ENCODE measurements at regions not wholly inside any gene's neighbourhood (a gene's known extent, or its start where the extent isn't known, plus 50 kb on each side); places are given as distances from the start of the nearest gene placed in this dataset.

DNA sequence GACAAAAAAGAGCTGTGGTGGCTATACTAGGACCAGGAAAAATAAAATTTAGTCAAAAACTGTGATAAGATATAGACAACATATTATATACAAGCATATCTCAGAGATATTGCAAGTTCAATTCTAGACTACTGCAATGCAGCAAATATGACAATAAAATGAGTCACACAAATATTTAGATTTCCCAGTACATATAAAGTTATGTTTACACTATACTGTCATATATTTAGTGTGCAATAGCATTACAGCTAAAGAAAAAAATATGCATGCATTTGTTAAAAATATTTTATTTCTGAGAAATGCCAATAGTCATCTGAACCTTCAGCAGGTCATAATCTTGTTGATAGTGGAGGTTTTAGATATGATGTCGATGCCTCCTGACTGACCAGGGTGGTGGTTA, 72.1 kb downstream of the AKR1C4 start:
- TF ChIP-seq, protein P1, sequence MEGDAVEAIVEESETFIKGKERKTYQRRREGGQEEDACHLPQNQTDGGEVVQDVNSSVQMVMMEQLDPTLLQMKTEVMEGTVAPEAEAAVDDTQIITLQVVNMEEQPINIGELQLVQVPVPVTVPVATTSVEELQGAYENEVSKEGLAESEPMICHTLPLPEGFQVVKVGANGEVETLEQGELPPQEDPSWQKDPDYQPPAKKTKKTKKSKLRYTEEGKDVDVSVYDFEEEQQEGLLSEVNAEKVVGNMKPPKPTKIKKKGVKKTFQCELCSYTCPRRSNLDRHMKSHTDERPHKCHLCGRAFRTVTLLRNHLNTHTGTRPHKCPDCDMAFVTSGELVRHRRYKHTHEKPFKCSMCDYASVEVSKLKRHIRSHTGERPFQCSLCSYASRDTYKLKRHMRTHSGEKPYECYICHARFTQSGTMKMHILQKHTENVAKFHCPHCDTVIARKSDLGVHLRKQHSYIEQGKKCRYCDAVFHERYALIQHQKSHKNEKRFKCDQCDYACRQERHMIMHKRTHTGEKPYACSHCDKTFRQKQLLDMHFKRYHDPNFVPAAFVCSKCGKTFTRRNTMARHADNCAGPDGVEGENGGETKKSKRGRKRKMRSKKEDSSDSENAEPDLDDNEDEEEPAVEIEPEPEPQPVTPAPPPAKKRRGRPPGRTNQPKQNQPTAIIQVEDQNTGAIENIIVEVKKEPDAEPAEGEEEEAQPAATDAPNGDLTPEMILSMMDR (conservative IDR thresholded peaks at IDR 0.05; ENCODE audit: low read length): no peak
- TF ChIP-seq EZH2phosphoT487 (IDR thresholded peaks at IDR 0.05; ENCODE audit: borderline replicate concordance, low read depth, low read length): no peak
